SK-N-MC (cell line): ENCODE measurements at regions not wholly inside any gene's neighbourhood (a gene's known extent, or its start where the extent isn't known, plus 50 kb on each side); places are given as distances from the start of the nearest gene placed in this dataset.

Experiments
- EZH2 ChIP-seq: fragments of 200-600 bp; sonication (generic); IDR thresholded peaks from one replicate; pipeline ENCODE4 v1.6.1; 2017; ENCODE audit warnings: antibody characterized with exemption
- POLR2AphosphoS5 ChIP-seq: IDR thresholded peaks from 2 replicates; pipeline ENCODE4 v1.6.1; 2012; ENCODE audit warnings: mild to moderate bottlenecking, low read depth, low read length, borderline replicate concordance

DNA sequence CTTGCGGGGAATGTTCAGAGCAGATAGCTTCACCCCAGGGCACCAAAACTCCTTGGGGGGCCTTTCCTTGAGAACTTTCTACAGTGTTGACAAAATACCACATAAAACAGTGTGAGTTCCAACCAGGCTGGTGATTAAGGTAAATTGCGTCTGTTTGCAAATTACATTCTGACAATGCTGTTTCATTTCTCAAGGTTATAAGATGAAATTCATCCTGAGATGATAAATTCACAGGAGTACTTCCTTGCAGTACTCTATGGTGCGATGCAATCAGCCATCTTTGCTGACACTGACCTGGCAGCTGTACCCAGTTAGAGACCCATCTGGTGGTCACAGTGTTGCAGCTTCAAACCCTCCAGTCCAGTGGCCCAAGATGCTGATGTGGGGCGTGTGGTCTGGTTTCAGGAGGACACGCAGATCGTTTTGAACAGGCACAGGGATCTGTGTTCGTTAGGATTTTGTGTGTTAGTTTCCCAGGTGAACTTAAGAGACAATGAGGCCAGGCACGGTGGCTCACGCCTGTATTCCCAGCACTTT, 99.5 kb upstream of the SLC66A3 start:
- TF ChIP-seq EZH2 (no peak), POLR2AphosphoS5 (no peak)
